Upper lobe of left lung (tissue), 4 donors: ENCODE measurements at regions not wholly inside any gene's neighbourhood (a gene's known extent, or its start where the extent isn't known, plus 50 kb on each side); places are given as distances from the start of the nearest gene placed in this dataset.

ENCODE experiments used
- CTCF ChIP-seq, 6 experiments: fragments of 450-650 bp in 4 of 6; fragments of 200-600 bp in 2 of 6; sonication (generic) in 2 of 6; IDR thresholded peaks; one replicate each; pipeline ENCODE4 v1.5.1; 2016 to 2019; ENCODE audit warnings: antibody characterized with exemption in 6 of 6
- EP300 ChIP-seq, 4 donors: sonication (generic); formaldehyde crosslinking; IDR thresholded peaks; one replicate each; pipeline ENCODE4 v1.5.1; 2017; ENCODE audit warnings: antibody characterized with exemption in 4 of 4, control low read depth in 2 of 4

GRCh38 chr10:55233505-55233904 lies 432.5 kb upstream of the PCDH15 start:
- TF ChIP-seq EP300 (IDR thresholded peaks at IDR 0.05) (no peak), CTCF (IDR thresholded peaks at IDR 0.05) (no peak)
